Retinal pigment epithelial cell (primary cell): ENCODE measurements at regions not wholly inside any gene's neighbourhood (a gene's known extent, or its start where the extent isn't known, plus 50 kb on each side); places are given as distances from the start of the nearest gene placed in this dataset.

Experiments
- DNase-seq: peaks from one replicate; pipeline ENCODE4 v3.0.0-alpha.2; 2010; ENCODE audit warnings: low read depth
- H3K4me3 ChIP-seq: 2 replicates; pipeline ENCODE4 v1.5.1; 2011; ENCODE audit warnings: mild to moderate bottlenecking, low read length, control low read depth, moderate library complexity
- TF ChIP-seq, protein P1 (sequence below): conservative IDR thresholded peaks from 2 replicates; pipeline ENCODE4 v1.5.1; 2011; ENCODE audit warnings: low read depth, low read length, control low read depth, inconsistent platforms

DNA sequence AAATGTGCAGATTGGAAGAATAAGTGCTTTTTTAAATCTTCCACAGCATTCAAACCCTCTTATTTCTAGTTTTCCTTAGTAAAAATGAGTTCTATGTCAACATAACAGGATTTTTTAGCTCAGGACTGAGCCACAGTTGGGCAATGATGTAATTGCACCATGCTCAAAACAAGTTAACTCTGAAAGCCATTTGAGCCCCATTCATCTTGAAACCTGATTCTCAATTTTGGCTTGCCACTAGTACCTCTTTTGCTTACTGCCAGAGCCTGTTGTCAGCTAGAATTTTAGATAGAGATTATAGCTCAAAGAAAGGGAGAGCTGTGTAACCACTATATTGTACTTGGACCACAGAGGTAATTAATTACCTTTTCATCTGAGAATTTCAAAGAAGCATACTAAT lies 1028.5 kb upstream of the PHF14 start:
- TF ChIP-seq, protein P1, sequence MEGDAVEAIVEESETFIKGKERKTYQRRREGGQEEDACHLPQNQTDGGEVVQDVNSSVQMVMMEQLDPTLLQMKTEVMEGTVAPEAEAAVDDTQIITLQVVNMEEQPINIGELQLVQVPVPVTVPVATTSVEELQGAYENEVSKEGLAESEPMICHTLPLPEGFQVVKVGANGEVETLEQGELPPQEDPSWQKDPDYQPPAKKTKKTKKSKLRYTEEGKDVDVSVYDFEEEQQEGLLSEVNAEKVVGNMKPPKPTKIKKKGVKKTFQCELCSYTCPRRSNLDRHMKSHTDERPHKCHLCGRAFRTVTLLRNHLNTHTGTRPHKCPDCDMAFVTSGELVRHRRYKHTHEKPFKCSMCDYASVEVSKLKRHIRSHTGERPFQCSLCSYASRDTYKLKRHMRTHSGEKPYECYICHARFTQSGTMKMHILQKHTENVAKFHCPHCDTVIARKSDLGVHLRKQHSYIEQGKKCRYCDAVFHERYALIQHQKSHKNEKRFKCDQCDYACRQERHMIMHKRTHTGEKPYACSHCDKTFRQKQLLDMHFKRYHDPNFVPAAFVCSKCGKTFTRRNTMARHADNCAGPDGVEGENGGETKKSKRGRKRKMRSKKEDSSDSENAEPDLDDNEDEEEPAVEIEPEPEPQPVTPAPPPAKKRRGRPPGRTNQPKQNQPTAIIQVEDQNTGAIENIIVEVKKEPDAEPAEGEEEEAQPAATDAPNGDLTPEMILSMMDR, result no peak
- no peak for DNase-seq
- no peak overlapping the region for H3K4me3 ChIP-seq

DNA sequence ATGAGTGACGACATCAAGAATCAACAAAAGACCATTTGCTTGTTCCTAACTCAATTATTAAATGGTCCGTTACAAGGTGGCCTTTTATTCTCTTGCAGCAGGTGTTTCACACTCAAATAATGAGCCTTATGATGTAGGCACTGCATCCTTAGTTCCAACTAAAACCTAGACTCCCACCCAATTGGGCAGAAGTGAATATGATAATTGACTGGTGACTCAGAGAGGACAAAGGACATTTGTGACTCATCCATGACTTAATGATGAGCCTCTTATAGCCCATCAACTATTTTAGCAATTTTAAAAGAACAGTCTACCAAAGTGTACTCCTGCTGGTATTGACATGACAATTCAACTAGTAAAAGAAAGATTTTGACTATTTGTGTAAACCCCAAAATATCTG lies 1027.8 kb upstream of the PHF14 start:
- TF ChIP-seq, protein P1, result no peak
- no peak overlapping the region for H3K4me3 ChIP-seq
- no peak for DNase-seq

DNA sequence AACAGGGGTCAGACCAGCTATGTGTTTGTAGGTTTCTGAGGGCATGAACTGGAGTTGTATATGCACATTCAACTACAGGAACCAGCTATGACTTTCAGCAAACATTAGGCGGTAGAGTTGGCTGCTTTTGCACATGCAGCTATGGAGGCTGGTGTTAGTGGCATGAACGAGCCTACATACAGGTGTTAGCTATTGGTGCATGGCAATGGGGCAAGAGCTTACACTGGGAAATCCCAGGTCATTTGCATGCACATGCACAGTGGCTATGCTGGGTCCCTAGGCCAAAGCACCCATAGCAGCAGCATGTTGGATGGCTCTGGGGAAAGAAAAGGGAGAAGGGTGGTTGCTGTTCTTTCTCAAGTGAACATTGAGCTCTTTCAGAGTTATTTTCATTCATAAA lies 1018.5 kb upstream of the PHF14 start:
- no peak for DNase-seq
- no peak overlapping the region for H3K4me3 ChIP-seq
- TF ChIP-seq, protein P1, result no peak

DNA sequence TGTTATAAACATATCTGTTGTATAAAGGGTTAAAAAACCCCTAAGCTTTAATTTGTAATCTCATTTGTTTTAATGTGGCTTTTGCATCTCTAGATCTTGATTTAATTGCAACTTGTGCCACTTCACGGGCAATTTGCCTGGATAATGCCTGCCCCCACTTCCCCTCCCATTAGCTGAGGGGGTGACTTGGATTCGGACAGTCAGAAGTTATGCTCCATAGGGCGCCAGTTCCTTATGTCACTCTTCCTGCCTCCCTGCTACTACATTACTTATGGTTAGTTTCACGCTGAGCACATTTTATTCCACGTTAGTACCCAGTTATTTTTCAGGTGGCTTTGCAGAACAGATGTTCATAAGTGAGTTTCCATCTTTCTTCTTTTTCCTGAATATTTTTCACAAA lies 1015.2 kb upstream of the PHF14 start:
- DNase-seq, result no peak
- TF ChIP-seq, protein P1, result no peak
- no peak overlapping the region for H3K4me3 ChIP-seq

DNA sequence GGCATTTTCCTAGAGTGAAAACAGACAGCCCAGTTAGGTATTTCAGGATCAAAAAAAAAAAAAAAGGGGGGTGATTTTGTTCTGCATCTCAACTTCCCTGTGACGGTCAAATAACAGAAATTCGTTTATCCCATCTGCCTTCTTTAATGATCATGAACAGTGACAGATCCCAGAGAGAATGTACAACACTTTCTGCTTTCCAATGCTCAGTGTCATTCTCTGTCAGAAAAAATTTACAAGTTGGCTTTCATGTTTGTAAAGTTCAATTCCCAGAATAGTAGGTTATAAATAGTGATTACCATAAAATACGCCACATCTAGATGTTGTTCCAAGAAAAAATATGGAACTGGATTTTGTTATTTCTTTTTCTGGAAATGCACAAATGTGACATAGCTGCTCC lies 1013.2 kb upstream of the PHF14 start:
- no peak for DNase-seq
- H3K4me3 ChIP-seq, result no peak overlapping the region
- TF ChIP-seq, protein P1, result no peak

DNA sequence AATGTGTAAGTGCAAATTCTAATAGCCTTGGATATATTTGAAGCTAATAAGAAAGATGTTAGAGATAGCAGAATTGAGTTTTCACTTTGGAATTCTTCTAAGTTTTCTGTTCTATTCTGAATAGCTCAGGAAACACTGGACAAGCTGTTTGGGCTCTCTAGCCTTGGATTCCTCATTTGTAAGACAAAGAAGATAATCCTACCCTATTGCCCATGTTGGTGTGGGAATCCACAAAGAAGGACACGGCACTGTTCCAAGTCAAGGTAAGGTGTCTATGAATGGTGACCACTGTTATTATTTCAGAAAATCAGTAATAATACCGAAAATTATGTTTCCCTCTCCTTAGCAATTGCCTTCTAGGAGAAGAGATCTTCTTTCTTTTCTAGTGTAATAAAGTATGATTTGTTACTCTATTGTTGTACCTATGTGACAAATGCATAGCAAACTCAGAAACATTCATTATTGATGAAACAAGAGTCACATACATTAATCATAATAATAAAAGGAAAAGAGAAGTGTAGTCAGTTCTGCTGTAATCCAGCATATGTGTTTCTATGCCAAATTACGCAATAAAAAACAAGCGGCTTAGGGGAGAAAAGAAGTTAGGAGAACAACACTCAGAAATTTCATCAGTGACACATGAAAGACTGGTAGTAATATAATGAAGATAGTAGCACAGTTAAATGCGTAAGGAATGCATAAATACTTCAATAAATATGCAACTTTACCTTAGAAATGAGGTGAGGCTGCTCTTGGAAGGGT lies 1012.3 kb upstream of the PHF14 start:
- TF ChIP-seq, protein P1, result no peak
- no peak overlapping the region for H3K4me3 ChIP-seq
- DNase-seq, result no peak

DNA sequence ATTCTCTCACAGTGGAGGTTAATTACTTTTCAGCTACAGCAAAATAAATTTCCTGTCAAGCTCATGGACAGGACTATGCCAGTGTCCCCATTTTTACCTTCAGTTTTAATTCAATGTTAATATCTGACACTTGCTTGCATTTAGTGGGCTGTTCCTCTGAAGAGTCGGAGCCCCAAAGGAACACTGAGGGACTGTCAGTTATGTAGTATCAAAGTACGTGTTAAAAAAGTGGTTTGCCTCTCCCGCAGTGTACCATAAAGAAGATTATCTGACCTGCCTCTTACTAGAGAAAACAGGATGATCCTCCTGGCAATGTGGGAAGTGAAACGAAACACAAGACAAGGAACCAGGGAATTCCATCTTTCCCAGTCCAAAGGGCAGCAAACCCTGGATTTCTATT lies 1010.9 kb upstream of the PHF14 start:
- TF ChIP-seq, protein P1, result no peak
- no peak for DNase-seq
- no peak overlapping the region for H3K4me3 ChIP-seq
